SK-N-SH (cell line): ENCODE measurements at regions not wholly inside any gene's neighbourhood (a gene's known extent, or its start where the extent isn't known, plus 50 kb on each side); places are given as distances from the start of the nearest gene placed in this dataset.

Source experiments
- CTCF ChIA-PET: fragments of 300-600, 350-600 bp; formaldehyde crosslinking; extraction: SDS; loops from one replicate; lab custom pipeline; 2021; lab: Yijun Ruan, JAX
- POLR2A ChIA-PET: fragments of 350-600 bp; sonication (Branson Sonifier 250); formaldehyde crosslinking; extraction: SDS; loops from one replicate; lab custom pipeline; 2020; ENCODE audit warnings: antibody characterized with exemption, inconsistent platforms; lab: Yijun Ruan, JAX
- DNase-seq: peaks from one replicate; pipeline ENCODE4 v3.0.0; 2012
- H2AFZ ChIP-seq: fragments of 200-600 bp; sonication (generic); 2 replicates; pipeline ENCODE4 v1.8.1; 2016; ENCODE audit warnings: antibody characterized with exemption, mild to moderate bottlenecking, low read depth
- H3F3A ChIP-seq: fragments of 200-600 bp; sonication (generic); replicated peaks from 2 replicates; pipeline ENCODE3; 2016; ENCODE audit warnings: antibody characterized with exemption, mild to moderate bottlenecking; ENCODE audit not compliant: insufficient read depth
- H3K27ac ChIP-seq, 2 experiments: fragments of 200-500 bp in 1 of 2; fragments of 200-600 bp in 1 of 2; sonication (Bioruptor generic) in 1 of 2; sonication (generic), shearing (Covaris generic) in 1 of 2; 2 replicates each; pipeline versions ENCODE4 v1.5.1 to v1.6.1; 2014 to 2016; ENCODE audit warnings: low read depth in 2 of 2, inconsistent platforms in 1 of 2, low read length in 1 of 2, mild to moderate bottlenecking in 1 of 2, mixed read lengths in 1 of 2
- H3K27me3 ChIP-seq: fragments of 200-600 bp; sonication (generic), shearing (Covaris generic); 2 replicates; pipeline ENCODE4 v1.6.1; 2016; ENCODE audit warnings: mixed run types; ENCODE audit not compliant: insufficient read depth
- H3K36me3 ChIP-seq, 2 experiments: fragments of 200-500 bp in 1 of 2; fragments of 200-600 bp in 1 of 2; sonication (Bioruptor generic) in 1 of 2; sonication (generic) in 1 of 2; replicated peaks in 1 of 2; 2 replicates each; pipeline versions ENCODE3 to v1.5.1; 2014 to 2016; ENCODE audit warnings: low read length in 1 of 2, mild to moderate bottlenecking in 1 of 2; ENCODE audit not compliant: insufficient read depth in 2 of 2, control insufficient read depth in 1 of 2
- H3K4me1 ChIP-seq, 2 experiments: fragments of 200-500 bp in 1 of 2; fragments of 200-600 bp in 1 of 2; sonication (Bioruptor generic) in 1 of 2; sonication (generic), shearing (Covaris generic) in 1 of 2; 2 replicates each; pipeline versions ENCODE4 v1.5.1 to v1.6.1; 2014 to 2016; ENCODE audit warnings: low read depth in 1 of 2, low read length in 1 of 2, mixed run types in 1 of 2; ENCODE audit not compliant: insufficient read depth in 2 of 2, control insufficient read depth in 1 of 2
- H3K4me2 ChIP-seq: fragments of 200-600 bp; sonication (generic), shearing (Covaris generic); 2 replicates; pipeline ENCODE4 v1.6.1; 2017; ENCODE audit warnings: mixed run types
- H3K4me3 ChIP-seq, 2 experiments: fragments of 200-500 bp in 1 of 2; fragments of 200-600 bp in 1 of 2; sonication (Bioruptor generic) in 1 of 2; sonication (generic), shearing (Covaris generic) in 1 of 2; 2 replicates each; pipeline versions ENCODE4 v1.5.1 to v1.8.1; 2014 to 2016; ENCODE audit warnings: low read depth in 2 of 2, inconsistent platforms in 1 of 2, low read length in 1 of 2, mild to moderate bottlenecking in 1 of 2, mixed read lengths in 1 of 2, moderate library complexity in 1 of 2
- H3K79me2 ChIP-seq: fragments of 200-600 bp; sonication (generic); 2 replicates; pipeline ENCODE4 v1.8.1; 2017; ENCODE audit warnings: mild to moderate bottlenecking; ENCODE audit not compliant: insufficient read depth
- H3K9ac ChIP-seq: fragments of 200-600 bp; sonication (generic); 2 replicates; pipeline ENCODE4 v1.6.1; 2017; ENCODE audit warnings: mixed run types
- H3K9me2 ChIP-seq: fragments of 200-600 bp; sonication (generic); 2 replicates; pipeline ENCODE4 v1.6.1; 2017; ENCODE audit warnings: mixed run types
- H3K9me3 ChIP-seq: fragments of 200-600 bp; sonication (generic); 2 replicates; pipeline ENCODE4 v1.6.1; 2017; ENCODE audit warnings: mixed run types, mild to moderate bottlenecking, moderate library complexity
- H4K20me1 ChIP-seq: fragments of 200-600 bp; sonication (generic); 2 replicates; pipeline ENCODE4 v1.6.1; 2017; ENCODE audit warnings: mild to moderate bottlenecking, mixed run types; ENCODE audit not compliant: insufficient read depth
- ELF1 ChIP-seq: IDR thresholded peaks from 2 replicates; pipeline ENCODE4 v1.4.0; 2012
- EP300 ChIP-seq, 2 experiments: IDR thresholded peaks; 2 replicates each; pipeline versions ENCODE4 v1.4.0 to v1.6.1; 2012; ENCODE audit warnings: borderline replicate concordance in 1 of 2, low read depth in 1 of 2, low read length in 1 of 2
- FOSL2 ChIP-seq: IDR thresholded peaks from 2 replicates; pipeline ENCODE4 v1.4.0; 2012; ENCODE audit warnings: low read depth, mild to moderate bottlenecking, moderate library complexity, borderline replicate concordance
- FOXJ3 ChIP-seq: sonication (generic); formaldehyde crosslinking; IDR thresholded peaks from 2 replicates; pipeline ENCODE4 v1.5.1; 2020; ENCODE audit warnings: mild to moderate bottlenecking, missing genetic modification reagents
- FOXM1 ChIP-seq: IDR thresholded peaks from 2 replicates; pipeline ENCODE4 v1.4.0; 2012; ENCODE audit warnings: low read depth, mild to moderate bottlenecking
- GABPA ChIP-seq: IDR thresholded peaks from 2 replicates; pipeline ENCODE4 v1.4.0; 2012; ENCODE audit warnings: low read depth, mild to moderate bottlenecking
- JUND ChIP-seq: IDR thresholded peaks from 2 replicates; pipeline ENCODE4 v1.4.0; 2012
- NFIC ChIP-seq: IDR thresholded peaks from 2 replicates; pipeline ENCODE4 v1.4.0; 2012; ENCODE audit warnings: borderline replicate concordance
- PBX3 ChIP-seq: IDR thresholded peaks from 2 replicates; pipeline ENCODE4; 2012
- RXRA ChIP-seq: IDR thresholded peaks from 2 replicates; pipeline ENCODE4 v1.4.0; 2012; ENCODE audit warnings: low read depth, mild to moderate bottlenecking, borderline replicate concordance
- TCF12 ChIP-seq: IDR thresholded peaks from 2 replicates; pipeline ENCODE4 v1.4.0; 2012
- TEAD4 ChIP-seq: IDR thresholded peaks from 2 replicates; pipeline ENCODE4 v1.4.0; 2012; ENCODE audit warnings: mild to moderate bottlenecking, borderline replicate concordance; ENCODE audit not compliant: insufficient read depth
- USF1 ChIP-seq: IDR thresholded peaks from 2 replicates; pipeline ENCODE4 v1.4.0; 2012; ENCODE audit warnings: low read depth, borderline replicate concordance
- whole genome bisulfite sequencing: methylation state at CpG from one replicate; pipeline ENCODE4 v1.1.6; 2017; ENCODE audit warnings: low lambda C conversion rate; 5-methylcytosine and 5-hydroxymethylcytosine counted together
- TF ChIP-seq, protein P1 (sequence below): fragments of 200-600 bp; sonication (generic); IDR thresholded peaks from 2 replicates; pipeline ENCODE4 v1.6.1; 2017; ENCODE audit warnings: antibody characterized with exemption, mild to moderate bottlenecking, moderate library complexity
- TF ChIP-seq, protein P2 (sequence below): IDR thresholded peaks from 2 replicates; pipeline ENCODE4 v1.4.0; 2012; ENCODE audit warnings: low read depth, borderline replicate concordance

GRCh38 chr1:187266051-187266450 is 437.3 kb downstream of the PLA2G4A start:
- Histone ChIP-seq H2AFZ (no peak overlapping the region), H3K27ac (no peak overlapping the region), H3K27me3 (no peaks in the 10 kb centered on the region), H3K4me3 (no peak overlapping the region), H3K9me2 (no peaks in the 10 kb centered on the region), H4K20me1 (no peaks in the 10 kb centered on the region), H3F3A (no peaks in the 10 kb centered on the region), H3K79me2 (no peaks in the 10 kb centered on the region), H3K9me3 (no peaks in the 10 kb centered on the region), H3K36me3 (no peaks in the 10 kb centered on the region), H3K4me2 (no peak overlapping the region), H3K4me1 (peaks cover 0 to 4% of the 10 kb centered on the region in 2 experiments; a peak in 2 of 4 replicates), H3K9ac (no peak overlapping the region)
- ChIA-PET POLR2A (no interaction called here), CTCF (interaction anchor here (1.1 to 2.1 kb wide), 7 partner anchors 9 to 1495 kb away, joined by 3 to 15 read pairs (median 4); no protein-coding TSS in a partner anchor)
- TF ChIP-seq USF1 (no peak), FOSL2 (no peak)
- WGBS: 83% methylated on average over 4 of the region's 4 CpGs
- DNase-seq: no peak

- WGBS: 39% methylated on average over 1 of the region's 1 CpG
Observed at GRCh38 chr1:187267827-187268226, 439.1 kb downstream of the PLA2G4A start.

More at GRCh38 chr1:187267827-187268226, 439.1 kb downstream of the PLA2G4A start:
- Histone ChIP-seq H3K4me3 (no peak overlapping the region), H3K4me1 (no peaks in the 10 kb centered on the region; a peak in 1 of 4 replicates), H2AFZ (no peak overlapping the region), H3K9ac (no peak overlapping the region), H3K9me2 (no peaks in the 10 kb centered on the region), H3K36me3 (no peaks in the 10 kb centered on the region), H3F3A (no peaks in the 10 kb centered on the region), H3K79me2 (no peaks in the 10 kb centered on the region), H3K27me3 (no peaks in the 10 kb centered on the region), H3K4me2 (no peak overlapping the region)
- CTCF ChIA-PET: no interaction called here
- no peak for DNase-seq
- no peak for TF ChIP-seq PBX3
- TF ChIP-seq, protein P1, sequence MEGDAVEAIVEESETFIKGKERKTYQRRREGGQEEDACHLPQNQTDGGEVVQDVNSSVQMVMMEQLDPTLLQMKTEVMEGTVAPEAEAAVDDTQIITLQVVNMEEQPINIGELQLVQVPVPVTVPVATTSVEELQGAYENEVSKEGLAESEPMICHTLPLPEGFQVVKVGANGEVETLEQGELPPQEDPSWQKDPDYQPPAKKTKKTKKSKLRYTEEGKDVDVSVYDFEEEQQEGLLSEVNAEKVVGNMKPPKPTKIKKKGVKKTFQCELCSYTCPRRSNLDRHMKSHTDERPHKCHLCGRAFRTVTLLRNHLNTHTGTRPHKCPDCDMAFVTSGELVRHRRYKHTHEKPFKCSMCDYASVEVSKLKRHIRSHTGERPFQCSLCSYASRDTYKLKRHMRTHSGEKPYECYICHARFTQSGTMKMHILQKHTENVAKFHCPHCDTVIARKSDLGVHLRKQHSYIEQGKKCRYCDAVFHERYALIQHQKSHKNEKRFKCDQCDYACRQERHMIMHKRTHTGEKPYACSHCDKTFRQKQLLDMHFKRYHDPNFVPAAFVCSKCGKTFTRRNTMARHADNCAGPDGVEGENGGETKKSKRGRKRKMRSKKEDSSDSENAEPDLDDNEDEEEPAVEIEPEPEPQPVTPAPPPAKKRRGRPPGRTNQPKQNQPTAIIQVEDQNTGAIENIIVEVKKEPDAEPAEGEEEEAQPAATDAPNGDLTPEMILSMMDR: no peak
- no peak for TF ChIP-seq EP300 (IDR thresholded peaks at IDR 0.05; ENCODE audit: borderline replicate concordance in 1 of 2, low read depth in 1 of 2, low read length in 1 of 2)
- TF ChIP-seq USF1: no peak
- no peak for TF ChIP-seq TEAD4
- TF ChIP-seq, protein P2, sequence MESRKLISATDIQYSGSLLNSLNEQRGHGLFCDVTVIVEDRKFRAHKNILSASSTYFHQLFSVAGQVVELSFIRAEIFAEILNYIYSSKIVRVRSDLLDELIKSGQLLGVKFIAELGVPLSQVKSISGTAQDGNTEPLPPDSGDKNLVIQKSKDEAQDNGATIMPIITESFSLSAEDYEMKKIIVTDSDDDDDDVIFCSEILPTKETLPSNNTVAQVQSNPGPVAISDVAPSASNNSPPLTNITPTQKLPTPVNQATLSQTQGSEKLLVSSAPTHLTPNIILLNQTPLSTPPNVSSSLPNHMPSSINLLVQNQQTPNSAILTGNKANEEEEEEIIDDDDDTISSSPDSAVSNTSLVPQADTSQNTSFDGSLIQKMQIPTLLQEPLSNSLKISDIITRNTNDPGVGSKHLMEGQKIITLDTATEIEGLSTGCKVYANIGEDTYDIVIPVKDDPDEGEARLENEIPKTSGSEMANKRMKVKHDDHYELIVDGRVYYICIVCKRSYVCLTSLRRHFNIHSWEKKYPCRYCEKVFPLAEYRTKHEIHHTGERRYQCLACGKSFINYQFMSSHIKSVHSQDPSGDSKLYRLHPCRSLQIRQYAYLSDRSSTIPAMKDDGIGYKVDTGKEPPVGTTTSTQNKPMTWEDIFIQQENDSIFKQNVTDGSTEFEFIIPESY: no peak
- TF ChIP-seq FOXM1: no peak
- no peak for TF ChIP-seq FOXJ3
- no peak for TF ChIP-seq JUND
- TF ChIP-seq ELF1: no peak
- no peak for TF ChIP-seq NFIC
- TF ChIP-seq TCF12: no peak
- TF ChIP-seq GABPA: no peak
- TF ChIP-seq RXRA: no peak
- TF ChIP-seq, all 33 proteins: peak for 0
- no peaks in the 10 kb centered on the region for H3K9me3 ChIP-seq
- no peaks in the 10 kb centered on the region for H4K20me1 ChIP-seq
- no peak overlapping the region for H3K27ac ChIP-seq
- POLR2A ChIA-PET: no interaction called here
